ENCODE measurements at regions not wholly inside any gene's neighbourhood (a gene's known extent, or its start where the extent isn't known, plus 50 kb on each side); places are given as distances from the start of the nearest gene placed in this dataset.

DNA sequence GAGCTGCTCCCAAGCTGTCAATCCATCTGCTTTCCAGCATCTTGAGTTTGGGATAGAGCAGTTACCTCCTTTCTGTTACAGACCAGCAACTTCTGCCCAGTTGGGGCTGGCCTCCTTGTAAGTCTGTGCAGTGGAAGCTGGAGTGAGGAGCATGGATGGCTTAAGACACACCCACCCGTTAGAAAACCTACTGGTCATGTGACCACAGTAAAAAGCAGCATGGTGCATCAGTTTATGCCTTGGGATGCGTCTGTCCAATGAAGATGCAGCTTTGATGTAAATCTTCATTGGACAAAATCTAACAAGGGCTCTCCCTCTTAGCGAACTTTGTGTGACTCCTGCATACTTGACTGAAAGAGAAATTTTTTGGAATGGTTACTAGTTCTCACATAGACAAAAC lies 453.5 kb downstream of the TYW1 start:
- no peaks in the 10 kb centered on the region for H3K36me3 ChIP-seq (ENCODE audit: control insufficient read depth in 1 of 2, insufficient read depth in 2 of 2, low read length in 2 of 2)
- no peaks in the 10 kb centered on the region for H3K27me3 ChIP-seq (ENCODE audit: low read depth, low read length)
- H3K4me3 ChIP-seq (ENCODE audit: low read depth in 1 of 2, low read length in 2 of 2) = no peak overlapping the region
- no peaks in the 10 kb centered on the region for H3K4me1 ChIP-seq (ENCODE audit: control insufficient read depth in 1 of 2, insufficient read depth in 2 of 2, low read length in 2 of 2)
- H3K9me3 ChIP-seq (ENCODE audit: control insufficient read depth in 1 of 2, low read length in 2 of 2) = peaks cover 0 to under 1% of the 10 kb centered on the region in 2 donors
- H3K27ac ChIP-seq (ENCODE audit: low read length) = no peak overlapping the region

DNA sequence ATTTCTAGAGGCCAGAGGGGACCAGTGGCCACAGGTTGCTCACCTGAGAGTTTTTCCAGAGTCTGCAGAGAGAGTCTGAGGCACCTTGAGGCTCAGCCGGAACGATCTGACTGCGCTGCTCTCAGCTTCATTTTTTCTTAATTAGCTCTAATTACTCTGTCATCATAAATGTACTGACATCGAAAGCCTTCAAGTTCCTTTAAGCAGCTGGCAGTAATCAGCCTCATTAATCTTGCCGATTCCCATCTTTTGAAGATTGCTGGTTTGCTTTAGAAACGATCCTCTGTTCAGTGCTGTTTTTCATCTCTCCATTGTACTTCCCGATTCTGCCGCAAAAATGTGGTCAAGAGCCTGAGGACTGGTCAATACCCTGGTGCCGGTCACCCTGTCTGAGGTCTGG lies 454.7 kb downstream of the TYW1 start:
- Histone ChIP-seq H3K4me3 (ENCODE audit: low read depth in 1 of 2, low read length in 2 of 2) (no peak overlapping the region), H3K9me3 (ENCODE audit: control insufficient read depth in 1 of 2, low read length in 2 of 2) (no peaks in the 10 kb centered on the region), H3K4me1 (ENCODE audit: control insufficient read depth in 1 of 2, insufficient read depth in 2 of 2, low read length in 2 of 2) (no peaks in the 10 kb centered on the region), H3K27me3 (ENCODE audit: low read depth, low read length) (no peaks in the 10 kb centered on the region), H3K27ac (ENCODE audit: low read length) (no peak overlapping the region), H3K36me3 (ENCODE audit: control insufficient read depth in 1 of 2, insufficient read depth in 2 of 2, low read length in 2 of 2) (no peaks in the 10 kb centered on the region)

DNA sequence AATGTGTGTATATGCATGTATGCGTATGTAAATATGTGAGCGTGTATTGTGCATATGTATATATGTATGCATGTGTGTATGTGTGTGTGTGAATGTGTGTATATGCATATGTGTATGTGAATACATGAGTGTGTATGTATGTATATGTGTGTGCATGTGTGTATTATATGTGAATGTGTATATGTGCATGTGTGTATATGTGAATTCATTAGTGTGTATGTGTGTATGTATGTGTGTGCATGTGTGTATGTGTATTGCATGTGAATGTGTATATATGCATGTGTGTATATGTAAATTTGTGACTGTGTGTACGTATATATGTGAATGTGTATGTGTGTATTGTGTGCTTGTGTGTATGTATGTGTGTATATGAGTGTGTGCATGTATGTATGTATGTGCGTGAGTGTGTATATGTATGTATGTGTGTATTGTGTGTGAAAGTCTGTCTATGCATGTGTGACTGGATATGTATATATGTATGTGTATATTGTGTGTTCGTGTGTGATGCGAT lies 455.9 kb downstream of the TYW1 start:
- Histone ChIP-seq H3K27ac (ENCODE audit: low read length) (no peak overlapping the region), H3K9me3 (ENCODE audit: control insufficient read depth in 1 of 2, low read length in 2 of 2) (no peaks in the 10 kb centered on the region), H3K4me1 (ENCODE audit: control insufficient read depth in 1 of 2, insufficient read depth in 2 of 2, low read length in 2 of 2) (no peaks in the 10 kb centered on the region), H3K4me3 (ENCODE audit: low read depth in 1 of 2, low read length in 2 of 2) (no peak overlapping the region), H3K36me3 (ENCODE audit: control insufficient read depth in 1 of 2, insufficient read depth in 2 of 2, low read length in 2 of 2) (no peaks in the 10 kb centered on the region), H3K27me3 (ENCODE audit: low read depth, low read length) (no peaks in the 10 kb centered on the region)

DNA sequence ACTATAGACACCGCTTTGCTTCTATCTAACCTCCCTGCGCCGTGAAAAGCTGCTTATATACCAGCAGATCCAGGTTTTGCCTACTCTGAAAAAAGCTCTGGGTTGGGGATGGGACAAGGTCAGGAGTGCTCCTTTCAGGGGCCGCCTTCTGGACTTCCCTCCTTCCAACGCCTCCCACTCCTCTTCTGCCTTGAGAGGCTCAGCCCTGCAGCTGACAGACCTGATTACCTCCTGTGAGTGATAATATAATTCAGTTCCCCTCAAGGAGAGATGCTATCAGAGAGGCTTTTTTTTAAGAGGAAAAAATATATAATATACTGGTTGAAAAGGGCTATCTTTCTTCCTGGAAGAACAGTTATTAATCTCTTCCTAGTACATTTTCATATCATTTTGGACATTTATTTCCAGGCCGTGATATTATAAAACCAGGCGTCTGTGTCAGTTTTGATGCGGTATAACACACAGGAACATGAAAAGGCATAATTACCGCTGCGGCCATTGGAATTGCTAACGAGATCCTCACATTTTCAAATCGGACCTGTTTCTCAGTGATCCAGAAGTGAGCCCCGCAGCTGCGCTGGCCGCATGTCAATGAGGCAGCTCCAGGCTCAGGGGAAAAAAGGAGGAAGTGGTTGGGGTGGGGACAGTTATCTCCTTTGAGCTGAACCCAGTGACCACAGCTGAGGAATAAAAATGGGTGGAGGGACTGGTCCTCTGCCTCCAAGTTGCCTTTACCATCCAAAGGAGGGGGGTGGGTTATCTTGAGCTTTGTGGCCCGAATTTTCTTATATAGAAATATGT lies 457.1 kb downstream of the TYW1 start:
- no peaks in the 10 kb centered on the region for H3K4me1 ChIP-seq (ENCODE audit: control insufficient read depth in 1 of 2, insufficient read depth in 2 of 2, low read length in 2 of 2)
- H3K27me3 ChIP-seq (ENCODE audit: low read depth, low read length) = no peaks in the 10 kb centered on the region
- no peaks in the 10 kb centered on the region for H3K9me3 ChIP-seq (ENCODE audit: control insufficient read depth in 1 of 2, low read length in 2 of 2)
- no peak overlapping the region for H3K27ac ChIP-seq (ENCODE audit: low read length)
- no peaks in the 10 kb centered on the region for H3K36me3 ChIP-seq (ENCODE audit: control insufficient read depth in 1 of 2, insufficient read depth in 2 of 2, low read length in 2 of 2)
- H3K4me3 ChIP-seq (ENCODE audit: low read depth in 1 of 2, low read length in 2 of 2) = no peak overlapping the region

DNA sequence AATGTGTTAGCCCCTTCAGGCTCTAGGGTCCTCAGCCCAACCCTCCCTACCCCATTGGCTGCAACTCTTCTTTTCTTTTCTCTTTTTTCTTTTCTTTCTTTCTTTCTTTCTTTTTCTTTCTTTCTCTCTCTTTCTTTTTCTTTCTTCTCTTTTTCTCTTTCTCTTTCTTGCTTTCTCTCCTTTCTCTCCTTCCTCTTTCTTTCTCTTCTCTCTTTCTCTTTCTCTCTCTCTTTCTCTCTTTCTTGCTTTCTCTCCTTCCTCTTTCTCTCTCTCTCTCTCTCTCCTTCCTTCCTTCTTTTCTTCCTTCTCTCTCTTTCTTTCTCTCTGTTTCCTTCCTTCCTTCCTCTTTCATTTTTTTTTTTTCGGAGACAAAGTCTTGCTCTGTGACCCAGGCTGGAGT lies 458.9 kb downstream of the TYW1 start:
- H3K36me3 ChIP-seq (ENCODE audit: control insufficient read depth in 1 of 2, insufficient read depth in 2 of 2, low read length in 2 of 2) = no peaks in the 10 kb centered on the region
- no peaks in the 10 kb centered on the region for H3K9me3 ChIP-seq (ENCODE audit: control insufficient read depth in 1 of 2, low read length in 2 of 2)
- H3K27ac ChIP-seq (ENCODE audit: low read length) = no peak overlapping the region
- H3K27me3 ChIP-seq (ENCODE audit: low read depth, low read length) = no peaks in the 10 kb centered on the region
- H3K4me1 ChIP-seq (ENCODE audit: control insufficient read depth in 1 of 2, insufficient read depth in 2 of 2, low read length in 2 of 2) = no peaks in the 10 kb centered on the region
- H3K4me3 ChIP-seq (ENCODE audit: low read depth in 1 of 2, low read length in 2 of 2) = no peak overlapping the region

DNA sequence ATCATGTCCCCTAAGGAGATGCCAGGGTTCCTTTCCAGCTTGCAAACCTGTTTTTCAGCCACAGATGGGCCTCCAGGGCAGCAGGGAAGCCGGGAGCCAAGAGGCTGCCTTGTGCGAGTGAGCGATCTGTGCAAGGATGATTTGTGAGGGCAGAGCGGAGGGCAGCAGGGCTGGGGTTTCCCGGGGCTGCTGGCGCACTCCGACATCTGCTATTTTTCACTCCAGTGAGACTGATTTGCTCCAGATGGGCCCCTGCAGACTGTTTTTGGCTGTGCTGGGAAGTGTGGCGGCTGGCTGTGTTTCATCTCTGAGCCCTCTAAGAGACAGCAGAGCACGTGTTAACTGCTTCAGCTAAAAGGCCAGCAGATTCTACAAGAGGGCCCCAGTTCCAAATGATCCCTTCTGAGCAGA lies 466.2 kb downstream of the TYW1 start:
- H3K4me3 ChIP-seq (ENCODE audit: low read depth in 1 of 2, low read length in 2 of 2) = no peak overlapping the region
- peaks cover 0 to 4% of the 10 kb centered on the region in 2 donors for H3K9me3 ChIP-seq (ENCODE audit: control insufficient read depth in 1 of 2, low read length in 2 of 2)
- no peak overlapping the region for H3K27ac ChIP-seq (ENCODE audit: low read length)

DNA sequence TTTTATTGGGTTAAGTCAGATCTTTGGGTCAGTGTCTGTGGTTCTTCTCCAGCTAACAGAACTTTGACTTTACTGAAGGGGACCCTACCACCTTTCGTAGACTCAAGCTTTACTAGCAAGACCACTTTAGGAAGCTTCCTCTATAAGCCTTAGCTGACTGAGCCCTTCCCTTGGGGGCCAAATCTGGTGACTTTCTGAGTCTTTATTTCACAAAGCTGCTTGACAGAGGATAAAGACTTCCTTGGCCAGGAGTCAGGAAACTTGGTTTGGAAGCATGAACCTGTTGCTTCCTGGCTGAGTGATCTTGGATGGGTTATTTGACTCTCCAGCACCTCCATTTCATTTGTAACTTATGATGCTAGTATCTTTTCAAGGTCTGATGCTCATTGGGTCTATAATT lies 466.7 kb downstream of the TYW1 start:
- peaks cover 0 to 18% of the 10 kb centered on the region in 2 donors for H3K4me1 ChIP-seq (ENCODE audit: control insufficient read depth in 1 of 2, insufficient read depth in 2 of 2, low read length in 2 of 2)
- no peak overlapping the region for H3K27ac ChIP-seq (ENCODE audit: low read length)
- no peaks in the 10 kb centered on the region for H3K27me3 ChIP-seq (ENCODE audit: low read depth, low read length)
- no peaks in the 10 kb centered on the region for H3K36me3 ChIP-seq (ENCODE audit: control insufficient read depth in 1 of 2, insufficient read depth in 2 of 2, low read length in 2 of 2)
- no peak overlapping the region for H3K4me3 ChIP-seq (ENCODE audit: low read depth in 1 of 2, low read length in 2 of 2)
- H3K9me3 ChIP-seq (ENCODE audit: control insufficient read depth in 1 of 2, low read length in 2 of 2) = peaks cover 0 to 4% of the 10 kb centered on the region in 2 donors

More for the DNA sequence above, 466.2 kb downstream of the TYW1 start:
- H3K4me1 ChIP-seq (ENCODE audit: control insufficient read depth in 1 of 2, insufficient read depth in 2 of 2, low read length in 2 of 2) = peaks cover 0 to 18% of the 10 kb centered on the region in 2 donors
- no peaks in the 10 kb centered on the region for H3K27me3 ChIP-seq (ENCODE audit: low read depth, low read length)
- H3K36me3 ChIP-seq (ENCODE audit: control insufficient read depth in 1 of 2, insufficient read depth in 2 of 2, low read length in 2 of 2) = no peaks in the 10 kb centered on the region

DNA sequence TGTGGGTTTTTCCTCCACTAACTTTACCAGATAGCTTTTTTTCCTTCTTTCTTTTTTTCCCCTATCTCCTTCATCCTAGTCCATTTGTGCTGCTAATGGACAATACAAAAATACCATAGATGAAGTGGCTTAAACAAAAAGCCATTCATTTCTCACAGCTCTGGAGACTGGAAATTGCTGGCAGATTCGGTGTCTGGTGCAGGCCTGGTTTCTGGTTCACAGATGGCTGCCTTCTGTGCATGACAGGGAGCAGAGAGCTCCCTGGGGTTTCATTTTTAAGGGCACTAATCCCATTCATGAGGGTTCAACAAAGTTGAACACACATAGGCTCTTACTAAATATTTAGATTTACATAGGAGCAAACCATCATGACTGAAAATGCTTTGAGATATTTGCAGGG lies 467.4 kb downstream of the TYW1 start:
- Histone ChIP-seq H3K4me3 (ENCODE audit: low read depth in 1 of 2, low read length in 2 of 2) (no peak overlapping the region), H3K36me3 (ENCODE audit: control insufficient read depth in 1 of 2, insufficient read depth in 2 of 2, low read length in 2 of 2) (no peaks in the 10 kb centered on the region), H3K9me3 (ENCODE audit: control insufficient read depth in 1 of 2, low read length in 2 of 2) (peaks cover 0 to 4% of the 10 kb centered on the region in 2 donors), H3K4me1 (ENCODE audit: control insufficient read depth in 1 of 2, insufficient read depth in 2 of 2, low read length in 2 of 2) (peaks cover 0 to 18% of the 10 kb centered on the region in 2 donors), H3K27me3 (ENCODE audit: low read depth, low read length) (no peaks in the 10 kb centered on the region), H3K27ac (ENCODE audit: low read length) (no peak overlapping the region)

DNA sequence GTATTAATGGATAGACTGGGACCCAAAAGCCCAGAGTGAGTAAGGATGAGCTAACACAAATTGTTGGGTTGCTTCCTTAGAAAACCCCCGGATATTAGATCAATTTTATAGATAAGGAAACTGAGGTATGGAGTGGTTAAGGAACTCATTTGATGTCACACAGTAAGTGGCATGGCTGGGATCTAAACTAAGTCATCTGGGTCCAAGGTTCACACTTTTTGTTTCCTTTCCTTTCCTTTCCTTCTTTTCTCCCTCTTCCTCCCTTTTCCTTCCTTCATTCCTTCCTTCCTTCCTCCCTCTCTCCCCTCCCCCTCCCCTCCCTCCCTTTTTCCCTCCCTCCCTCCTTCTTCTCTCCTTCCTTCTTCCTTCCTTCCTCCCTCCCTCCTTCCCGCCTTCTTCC lies 469.5 kb downstream of the TYW1 start:
- Histone ChIP-seq H3K9me3 (ENCODE audit: control insufficient read depth in 1 of 2, low read length in 2 of 2) (peaks cover 0 to 4% of the 10 kb centered on the region in 2 donors), H3K4me3 (ENCODE audit: low read depth in 1 of 2, low read length in 2 of 2) (no peak overlapping the region), H3K4me1 (ENCODE audit: control insufficient read depth in 1 of 2, insufficient read depth in 2 of 2, low read length in 2 of 2) (peaks cover 0 to 23% of the 10 kb centered on the region in 2 donors), H3K27ac (ENCODE audit: low read length) (no peak overlapping the region), H3K36me3 (ENCODE audit: control insufficient read depth in 1 of 2, insufficient read depth in 2 of 2, low read length in 2 of 2) (no peaks in the 10 kb centered on the region), H3K27me3 (ENCODE audit: low read depth, low read length) (no peaks in the 10 kb centered on the region)

DNA sequence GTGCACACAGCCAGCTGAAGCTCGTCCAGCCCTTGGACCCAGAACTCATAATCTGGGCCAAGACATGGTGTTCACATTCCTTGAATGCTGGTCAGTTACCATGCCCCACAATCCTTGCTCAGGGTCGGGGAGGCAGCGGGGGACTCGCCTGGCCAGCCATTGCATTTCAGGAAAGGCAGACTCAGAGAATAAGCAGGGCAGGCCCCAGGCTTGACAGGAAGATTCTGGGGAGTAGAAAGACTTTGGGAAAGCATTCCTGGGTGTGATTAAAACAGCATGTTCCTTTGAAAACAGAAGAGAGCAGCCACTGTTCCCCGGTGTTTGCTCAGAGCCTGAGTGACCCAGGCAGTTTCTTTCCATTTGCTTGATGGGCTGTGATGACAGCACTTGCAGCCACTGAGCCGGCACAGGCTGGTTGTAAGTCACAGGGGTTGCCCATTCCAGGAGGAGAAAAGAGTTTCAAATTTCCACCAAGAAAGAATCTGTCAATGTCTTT lies 473.7 kb downstream of the TYW1 start:
- no peak overlapping the region for H3K4me3 ChIP-seq (ENCODE audit: low read depth in 1 of 2, low read length in 2 of 2)
- H3K27ac ChIP-seq (ENCODE audit: low read length) = no peak overlapping the region
- no peaks in the 10 kb centered on the region for H3K27me3 ChIP-seq (ENCODE audit: low read depth, low read length)
- peaks cover 0 to 4% of the 10 kb centered on the region in 2 donors for H3K9me3 ChIP-seq (ENCODE audit: control insufficient read depth in 1 of 2, low read length in 2 of 2)
- peaks cover 0 to 6% of the 10 kb centered on the region in 2 donors for H3K4me1 ChIP-seq (ENCODE audit: control insufficient read depth in 1 of 2, insufficient read depth in 2 of 2, low read length in 2 of 2)
- no peaks in the 10 kb centered on the region for H3K36me3 ChIP-seq (ENCODE audit: control insufficient read depth in 1 of 2, insufficient read depth in 2 of 2, low read length in 2 of 2)

DNA sequence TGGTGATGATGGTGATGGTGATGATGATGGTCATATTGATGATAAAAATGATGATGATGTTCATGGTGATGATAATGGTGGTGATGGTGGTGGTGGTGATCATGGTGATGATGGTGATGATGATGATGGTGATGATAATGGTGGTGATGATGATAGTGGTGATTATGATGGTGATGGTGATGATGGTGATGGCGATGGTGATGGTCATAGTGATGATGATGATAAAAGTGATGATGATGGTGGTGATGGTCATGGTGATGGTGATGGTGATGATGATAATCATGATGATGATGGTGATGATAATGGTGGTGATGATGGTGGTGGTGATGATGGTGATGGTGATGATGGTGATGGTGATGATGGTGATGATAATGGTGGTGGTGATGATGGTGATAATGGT lies 478.7 kb downstream of the TYW1 start:
- Histone ChIP-seq H3K4me1 (ENCODE audit: control insufficient read depth in 1 of 2, insufficient read depth in 2 of 2, low read length in 2 of 2) (no peaks in the 10 kb centered on the region), H3K27ac (ENCODE audit: low read length) (no peak overlapping the region), H3K36me3 (ENCODE audit: control insufficient read depth in 1 of 2, insufficient read depth in 2 of 2, low read length in 2 of 2) (no peaks in the 10 kb centered on the region)

More for the DNA sequence above, 478.7 kb downstream of the TYW1 start:
- Histone ChIP-seq H3K9me3 (ENCODE audit: control insufficient read depth in 1 of 2, low read length in 2 of 2) (peaks cover 0 to 5% of the 10 kb centered on the region in 2 donors), H3K27me3 (ENCODE audit: low read depth, low read length) (no peaks in the 10 kb centered on the region), H3K4me3 (ENCODE audit: low read depth in 1 of 2, low read length in 2 of 2) (no peak overlapping the region)

Measured in muscle layer of duodenum (tissue), 2 donors.